GM19372 (cell line): ENCODE measurements at regions not wholly inside any gene's neighbourhood (a gene's known extent, or its start where the extent isn't known, plus 50 kb on each side); places are given as distances from the start of the nearest gene placed in this dataset.
"Not testable (repeated sequence)": the region's sequence is repeated elsewhere in the genome, so short reads cannot be mapped to it uniquely, and the experiment has no call there.

Source experiments
- ATAC-seq: cut with Tn5 transposase; IDR thresholded peaks from one replicate; pipeline ENCODE4 v1.9.1; 2021; ENCODE audit warnings: mild to moderate bottlenecking, low read depth, moderate library complexity; ENCODE audit not compliant: unreplicated experiment

DNA sequence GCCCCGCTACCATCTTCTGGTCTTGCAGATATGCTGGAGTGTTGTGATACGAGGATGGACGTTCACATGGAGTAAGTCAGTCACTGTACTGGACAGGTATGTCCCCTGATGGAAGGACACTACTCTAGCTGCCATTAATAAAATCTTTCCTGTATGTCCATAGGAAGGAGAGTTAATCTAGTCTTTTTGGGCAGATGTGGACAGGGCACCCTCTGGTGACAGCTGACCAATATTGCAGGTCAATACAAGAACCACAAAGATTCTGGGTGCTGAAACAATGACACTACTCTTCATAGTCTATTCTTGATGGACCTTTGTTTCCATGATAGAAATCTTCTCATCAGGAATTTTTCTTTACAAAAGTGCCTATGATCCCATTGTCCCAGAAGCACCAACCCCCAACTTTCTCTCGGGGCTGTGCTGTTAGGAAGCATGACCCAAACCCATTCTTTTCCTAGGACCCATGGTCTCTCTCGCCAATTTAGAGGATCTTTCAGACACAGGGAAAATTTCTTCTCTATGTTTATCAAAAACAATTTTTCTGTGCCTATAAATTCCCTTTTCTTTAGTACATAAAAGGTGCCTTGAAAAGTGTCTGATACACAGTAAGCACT is 376.9 kb downstream of the DTWD2 start:
- ATAC-seq = no peak

- no peak for ATAC-seq
Observed at GRCh38 chr5:118606940-118607339, 381.4 kb downstream of the DTWD2 start.

DNA sequence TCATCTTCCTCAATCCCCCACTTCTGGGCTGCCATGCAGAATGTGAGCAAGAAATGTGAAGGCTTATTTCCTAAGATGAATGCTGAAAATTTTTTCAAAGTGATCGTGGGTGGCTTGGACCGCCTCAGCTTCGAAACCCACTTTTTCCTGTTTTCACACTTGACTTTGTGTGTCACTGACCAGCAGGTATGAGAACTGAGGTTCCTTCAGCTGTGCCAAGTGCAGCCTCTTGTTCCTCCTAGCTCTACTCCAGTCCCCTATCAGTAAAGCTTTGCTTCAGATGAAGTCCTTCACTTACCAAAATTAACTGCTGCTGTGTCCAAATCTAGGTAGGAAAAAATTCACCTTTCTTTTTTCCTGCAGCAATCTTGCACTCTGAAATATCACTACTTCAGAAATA is 382.6 kb downstream of the DTWD2 start:
- ATAC-seq = no peak

DNA sequence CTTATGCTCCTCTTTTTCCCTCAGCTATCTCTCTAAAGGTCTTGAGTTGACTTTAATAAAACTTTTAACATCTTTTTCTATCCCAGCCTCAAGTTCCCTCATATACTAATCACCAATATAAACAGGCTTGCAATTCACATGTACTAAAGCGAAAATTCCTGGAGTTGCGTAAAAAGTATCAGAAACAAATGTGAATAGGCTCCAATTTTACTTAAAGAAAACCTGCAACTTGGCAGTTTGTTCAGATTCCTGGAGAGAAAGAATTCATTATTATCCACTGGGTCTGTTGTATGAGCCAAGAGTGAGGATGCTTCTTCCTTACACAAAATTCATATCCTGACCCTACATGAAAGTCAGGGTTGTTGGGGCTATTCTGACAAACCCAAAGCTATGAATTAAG is 384.2 kb downstream of the DTWD2 start:
- no peak for ATAC-seq

- no peak for ATAC-seq
Observed at GRCh38 chr5:118603278-118603677, 385.1 kb downstream of the DTWD2 start.

GRCh38 chr5:118598311-118598710 is 390.0 kb downstream of the DTWD2 start:
- no peak for ATAC-seq

DNA sequence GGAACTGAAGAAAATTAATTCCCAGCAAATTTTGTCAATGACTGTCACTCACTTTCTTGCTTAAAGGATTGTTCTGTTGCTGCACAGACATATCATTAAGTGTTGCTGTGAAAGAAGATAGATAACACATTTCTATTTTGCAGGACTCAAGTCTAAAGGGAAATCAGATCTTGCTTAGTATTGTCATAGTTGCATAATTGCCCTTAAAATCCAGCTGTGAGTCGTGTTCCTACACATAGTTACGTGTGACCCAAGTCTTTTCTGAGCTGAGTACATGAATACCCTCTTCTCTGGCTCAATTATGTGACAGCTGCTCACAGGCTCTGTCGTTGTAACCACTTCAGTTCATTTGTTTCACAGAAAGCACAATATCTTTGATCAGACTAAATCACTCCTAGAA is 390.8 kb downstream of the DTWD2 start:
- no peak for ATAC-seq

- no peak for ATAC-seq
Observed at GRCh38 chr5:118596255-118596654, 392.1 kb downstream of the DTWD2 start.

DNA sequence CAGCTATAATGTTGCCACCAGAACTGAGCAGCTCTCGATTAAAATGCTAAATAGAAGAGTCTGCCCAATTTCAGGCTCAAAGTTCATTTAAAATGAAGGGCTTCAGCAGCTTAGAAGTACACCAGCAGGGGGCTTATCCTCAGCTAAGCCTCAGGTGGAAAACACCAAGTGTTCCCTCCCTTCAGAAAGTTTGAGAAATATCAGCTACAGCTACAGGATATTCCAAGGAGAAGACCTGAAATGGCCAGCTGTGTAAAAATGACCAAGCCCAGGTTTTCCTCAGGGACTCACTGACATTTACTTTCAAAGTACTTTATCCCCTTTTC is 395.4 kb downstream of the DTWD2 start:
- ATAC-seq = no peak

DNA sequence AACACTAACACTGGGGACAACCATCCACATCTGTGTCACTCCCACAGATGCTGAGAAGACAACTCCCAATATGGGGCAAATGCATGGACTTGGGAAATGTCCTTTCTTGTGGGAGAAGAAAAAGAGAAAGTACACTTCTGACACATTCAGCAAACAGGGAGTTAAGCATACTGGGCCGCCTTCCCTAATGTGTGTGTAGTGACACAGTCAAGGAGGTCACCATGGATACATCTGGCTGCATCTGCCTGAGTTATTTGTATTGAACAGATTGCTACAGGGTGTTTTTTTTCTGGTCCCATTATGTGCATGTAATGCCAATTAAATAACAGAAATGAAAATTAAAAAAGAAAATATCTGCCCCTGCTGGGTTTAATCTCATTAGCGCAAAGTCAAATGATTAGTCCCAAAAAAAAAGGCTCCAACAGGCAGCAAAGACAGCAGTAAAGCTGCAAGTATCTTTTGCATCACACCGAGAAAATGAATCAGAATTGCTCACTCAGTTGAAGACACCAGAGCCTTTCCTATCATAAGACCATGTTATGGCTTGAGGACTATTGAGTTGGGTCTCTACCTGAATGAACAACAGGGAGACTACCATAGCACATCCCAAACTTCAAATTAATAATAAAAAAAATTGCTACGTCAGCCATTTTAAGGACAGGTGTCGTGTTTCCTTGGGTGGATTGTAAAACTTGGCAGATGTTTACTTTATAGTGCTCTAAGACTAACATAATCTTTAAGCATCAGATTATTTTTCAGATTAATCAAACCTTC is 395.9 kb downstream of the DTWD2 start:
- ATAC-seq = no peak

GRCh38 chr5:118590806-118591205 is 397.5 kb downstream of the DTWD2 start:
- no peak for ATAC-seq

- no peak for ATAC-seq
Observed at GRCh38 chr5:118580949-118581348, 407.4 kb downstream of the DTWD2 start.

DNA sequence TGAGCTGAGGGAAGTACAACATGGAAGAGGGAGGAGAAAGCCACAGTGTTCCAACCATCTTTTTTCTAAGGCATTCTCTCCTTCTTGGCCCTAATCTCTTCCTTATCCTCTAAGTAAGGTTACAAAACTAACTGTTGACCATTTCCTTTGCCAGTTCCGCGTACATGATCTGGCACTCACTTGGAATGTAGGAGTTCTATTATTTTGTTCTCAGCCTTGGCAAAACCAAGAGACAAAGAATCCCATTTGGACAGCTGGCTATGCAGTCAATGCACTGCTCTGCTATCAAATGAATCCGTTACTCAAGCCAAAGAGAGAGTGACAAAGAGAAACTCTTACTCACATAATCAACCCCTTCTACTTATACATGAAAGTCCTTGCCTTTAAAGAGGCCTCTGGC is 410.3 kb downstream of the DTWD2 start:
- no peak for ATAC-seq

GRCh38 chr5:118577621-118578020 is 410.7 kb downstream of the DTWD2 start:
- ATAC-seq = no peak

GRCh38 chr5:118570276-118570675 is 418.1 kb downstream of the DTWD2 start:
- ATAC-seq = not testable (repeated sequence)

- not testable (repeated sequence) for ATAC-seq
Observed at GRCh38 chr5:118569596-118569995, 418.8 kb downstream of the DTWD2 start.

DNA sequence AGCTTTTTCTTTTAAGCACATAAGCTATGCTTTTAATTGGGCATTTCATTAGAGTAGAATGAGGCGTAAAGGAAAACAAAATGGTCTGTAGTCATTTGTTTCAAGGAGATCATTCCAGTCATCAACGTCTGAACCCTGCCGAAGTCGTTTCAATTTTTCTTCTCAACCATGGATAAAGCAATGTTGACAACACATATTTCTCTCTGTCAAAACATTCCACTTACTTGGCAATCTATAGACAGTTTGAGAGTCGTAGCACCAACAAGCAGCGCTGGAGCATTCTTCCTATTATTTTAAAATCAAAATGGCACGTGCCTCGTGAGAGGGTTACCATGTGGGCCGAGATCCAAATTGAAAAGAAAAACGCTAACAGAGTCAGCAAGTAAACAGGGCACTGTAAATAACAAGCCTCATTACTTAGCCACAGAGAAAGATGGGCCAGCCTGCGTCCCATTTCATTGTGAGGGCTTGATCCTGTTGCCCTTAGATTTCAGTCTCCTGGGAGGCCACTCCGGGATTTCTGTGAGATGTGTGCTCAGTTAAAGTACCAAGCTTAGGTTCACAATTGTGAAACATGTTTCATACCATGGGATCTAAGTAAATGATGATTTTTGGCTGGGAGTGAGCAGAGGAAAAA is 422.9 kb downstream of the DTWD2 start:
- no peak for ATAC-seq

- no peak for ATAC-seq
Observed at GRCh38 chr5:118561971-118562370, 426.4 kb downstream of the DTWD2 start.

- no peak for ATAC-seq
Observed at GRCh38 chr5:118561235-118561634, 427.1 kb downstream of the DTWD2 start.

DNA sequence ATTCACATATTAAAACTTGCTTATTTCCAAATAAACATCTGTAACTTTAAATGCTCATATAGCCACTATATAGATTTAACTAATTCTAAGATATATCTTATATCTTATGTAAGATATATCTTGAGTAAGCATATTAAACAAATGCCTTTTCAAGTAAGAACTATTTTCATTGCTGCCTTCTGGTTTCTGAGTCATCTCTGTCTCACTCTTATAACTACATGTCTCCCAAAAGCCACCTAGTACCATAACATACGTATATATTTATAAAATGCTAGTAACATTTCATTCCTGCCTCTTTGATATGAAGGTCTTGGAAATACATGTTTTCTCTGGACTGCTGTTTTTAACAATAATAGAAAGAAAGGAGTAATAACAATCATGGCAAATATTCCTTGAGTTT is 429.5 kb downstream of the DTWD2 start:
- ATAC-seq = no peak

- ATAC-seq = no peak
Observed at GRCh38 chr5:118557251-118557661, 431.1 kb downstream of the DTWD2 start.

DNA sequence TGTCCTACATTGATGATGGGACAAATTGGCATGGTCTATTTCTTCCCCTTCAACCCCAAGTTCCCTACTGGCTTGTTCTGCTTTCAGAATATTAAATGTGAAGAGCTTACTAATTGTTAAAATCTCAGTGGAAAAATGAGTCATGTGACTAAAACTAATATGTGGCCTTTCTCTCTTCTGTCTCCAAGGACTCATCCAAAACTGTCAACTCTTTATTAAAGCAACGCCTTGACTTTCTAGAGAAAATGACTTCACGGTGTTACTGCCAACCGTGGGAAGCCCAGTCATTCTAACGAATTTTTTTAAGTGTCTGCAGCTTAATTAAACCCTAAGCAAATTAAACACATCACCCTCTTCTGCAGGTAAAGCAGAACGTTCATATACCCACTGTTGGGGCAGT is 431.6 kb downstream of the DTWD2 start:
- ATAC-seq = no peak
